Lower lobe of right lung (tissue), 2 donors: ENCODE measurements at regions not wholly inside any gene's neighbourhood (a gene's known extent, or its start where the extent isn't known, plus 50 kb on each side); places are given as distances from the start of the nearest gene placed in this dataset.

Experiments
- ATAC-seq, 2 donors: fragments of 200-7000 bp; cut with Tn5 transposase; one replicate each; pipeline ENCODE4 v1.9.1; 2020 to 2022; ENCODE audit warnings: mild to moderate bottlenecking in 2 of 2, moderate library complexity in 2 of 2
- DNase-seq: peaks from one replicate; pipeline ENCODE4 v3.0.0-alpha.2; 2020
- H3K27ac ChIP-seq: fragments of 200-600 bp; one replicate; pipeline ENCODE4 v1.8.0; 2022
- H3K27me3 ChIP-seq: fragments of 200-600 bp; one replicate; pipeline ENCODE4 v1.8.0; 2022; ENCODE audit warnings: low read depth
- H3K36me3 ChIP-seq: fragments of 200-600 bp; one replicate; pipeline ENCODE4 v1.8.0; 2022; ENCODE audit warnings: mild to moderate bottlenecking
- H3K4me1 ChIP-seq: fragments of 200-600 bp; one replicate; pipeline ENCODE4 v1.8.0; 2022
- H3K4me3 ChIP-seq: fragments of 200-600 bp; one replicate; pipeline ENCODE4 v1.8.0; 2022; ENCODE audit warnings: mild to moderate bottlenecking
- H3K9me3 ChIP-seq: fragments of 200-600 bp; one replicate; pipeline ENCODE4 v1.8.0; 2022
- CTCF ChIP-seq: fragments of 200-600 bp; IDR thresholded peaks from one replicate; pipeline ENCODE4 v1.8.0; 2022; ENCODE audit warnings: antibody characterized with exemption, mild to moderate bottlenecking
- intact Hi-C: fragments of 100-400 bp; cut with DNase I; formaldehyde crosslinking; loops from one replicate; pipeline ENCODE4 v1.11.0; 2022
- donor health status: DM: no; HTN: yes; CAD: no; lungs with severe emphysema.

- no peak for DNase-seq
- ATAC-seq = no peak
- H3K36me3 ChIP-seq = no peaks in the 10 kb centered on the region
- H3K27me3 ChIP-seq = no peaks in the 10 kb centered on the region
- no peak overlapping the region for H3K27ac ChIP-seq
- intact Hi-C loops = no loop called here
- TF ChIP-seq CTCF = no peak
- H3K4me3 ChIP-seq = no peak overlapping the region
- no peaks in the 10 kb centered on the region for H3K9me3 ChIP-seq
- no peaks in the 10 kb centered on the region for H3K4me1 ChIP-seq
These were observed 84.1 kb upstream of the TBX3 start for GRCh38 chr12:114767906-114768722.

- ATAC-seq (no peak), DNase-seq (no peak)
- H3K27ac ChIP-seq = no peak overlapping the region
- H3K9me3 ChIP-seq = no peaks in the 10 kb centered on the region
- H3K36me3 ChIP-seq = no peaks in the 10 kb centered on the region
- H3K4me1 ChIP-seq = no peaks in the 10 kb centered on the region
- TF ChIP-seq CTCF = no peak
- H3K27me3 ChIP-seq = no peaks in the 10 kb centered on the region
- intact Hi-C loops = no loop called here
- H3K4me3 ChIP-seq = no peak overlapping the region
These were observed 83.2 kb upstream of the TBX3 start for GRCh38 chr12:114767084-114767760.

GRCh38 chr12:114765960-114766691, 82.2 kb upstream of the TBX3 start:
- no peaks in the 10 kb centered on the region for H3K4me1 ChIP-seq

GRCh38 chr12:114764510-114764909, 80.5 kb upstream of the TBX3 start:
- intact Hi-C loops = no loop called here
- no peak for TF ChIP-seq CTCF
- Histone ChIP-seq H3K27ac (no peak overlapping the region), H3K4me3 (no peak overlapping the region), H3K9me3 (no peaks in the 10 kb centered on the region), H3K27me3 (no peaks in the 10 kb centered on the region), H3K36me3 (no peaks in the 10 kb centered on the region), H3K4me1 (no peaks in the 10 kb centered on the region)
- ATAC-seq (no peak), DNase-seq (no peak)

More at GRCh38 chr12:114765960-114766691, 82.2 kb upstream of the TBX3 start:
- ATAC-seq = no peak
- Histone ChIP-seq H3K4me3 (no peak overlapping the region), H3K36me3 (no peaks in the 10 kb centered on the region), H3K9me3 (no peaks in the 10 kb centered on the region), H3K27me3 (no peaks in the 10 kb centered on the region), H3K27ac (no peak overlapping the region)
- DNase-seq = no peak
- TF ChIP-seq CTCF = no peak
- intact Hi-C loops = no loop called here

GRCh38 chr12:114762490-114763110, 78.6 kb upstream of the TBX3 start:
- peak overlapping the region; percentile 13 for H3K27ac ChIP-seq
- no peak for DNase-seq

More at GRCh38 chr12:114762490-114763110, 78.6 kb upstream of the TBX3 start:
- Histone ChIP-seq H3K4me1 (no peaks in the 10 kb centered on the region), H3K27me3 (no peaks in the 10 kb centered on the region), H3K4me3 (no peak overlapping the region), H3K36me3 (no peaks in the 10 kb centered on the region), H3K9me3 (no peaks in the 10 kb centered on the region)
- ATAC-seq = peak in 1 of 2 donors; percentile 66
- no peak for TF ChIP-seq CTCF
- intact Hi-C loops = no loop called here
